Right lobe of liver (tissue), 4 donors: ENCODE measurements at regions not wholly inside any gene's neighbourhood (a gene's known extent, or its start where the extent isn't known, plus 50 kb on each side); places are given as distances from the start of the nearest gene placed in this dataset.

Source experiments
- CTCF ChIP-seq, 4 donors: fragments of 200-600 bp in 3 of 4; fragments of 450-650 bp in 1 of 4; IDR thresholded peaks; one replicate each; pipeline versions ENCODE4 v1.5.1 to v1.8.0; 2016 to 2022; ENCODE audit warnings: antibody characterized with exemption in 4 of 4, mild to moderate bottlenecking in 2 of 4
- POLR2A ChIP-seq: fragments of 450-650 bp; IDR thresholded peaks from one replicate; pipeline ENCODE4 v1.6.1; 2017; ENCODE audit warnings: antibody characterized with exemption, mild to moderate bottlenecking
- donor health status: DM: no; HTN: no; CAD: no.
- donor health status: DM: no; HTN: no; CAD: no.
- donor health status: DM: no; HTN: yes; CAD: no.

DNA sequence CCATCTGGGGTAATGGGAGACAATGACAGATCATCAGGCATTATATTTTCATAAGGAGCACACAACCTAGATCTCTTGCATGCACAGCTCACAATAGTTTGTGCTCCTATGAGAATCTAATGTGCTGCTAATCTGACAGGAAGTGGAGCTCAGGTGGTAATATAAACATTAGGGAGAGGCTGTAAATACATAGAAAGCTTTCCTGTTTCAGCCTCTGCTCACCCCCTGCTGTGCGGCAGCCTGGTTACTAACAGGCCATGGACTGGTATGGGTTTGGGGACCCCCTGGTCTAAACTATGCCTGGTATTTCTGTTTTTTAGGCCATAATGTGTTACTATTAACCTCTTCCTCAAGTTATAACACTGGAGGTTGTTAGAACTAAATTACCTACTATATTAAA, 1373.7 kb downstream of the LRFN5 start:
- TF ChIP-seq POLR2A (no peak), CTCF (IDR thresholded peaks at IDR 0.05) (no peak)
